K562 (cell line): ENCODE measurements at regions not wholly inside any gene's neighbourhood (a gene's known extent, or its start where the extent isn't known, plus 50 kb on each side); places are given as distances from the start of the nearest gene placed in this dataset.

Experiments used
- EWSR1 ChIP-seq: fragments of 450-650 bp; IDR thresholded peaks from 2 replicates; pipeline ENCODE4 v1.6.1; 2018; ENCODE audit warnings: borderline replicate concordance, mild to moderate bottlenecking, low read depth, moderate library complexity; ENCODE audit not compliant: partially characterized antibody
- GTF2E2 ChIP-seq: fragments of 200-800 bp; sonication (Bioruptor generic); IDR thresholded peaks from 2 replicates; pipeline ENCODE4 v1.6.1; 2016; ENCODE audit warnings: missing genetic modification characterization, missing compliant biosample characterization
- ILK ChIP-seq: fragments of 450-650 bp; IDR thresholded peaks from 2 replicates; pipeline ENCODE4 v1.6.1; 2016; ENCODE audit warnings: missing genetic modification characterization, low read depth, mild to moderate bottlenecking, missing compliant biosample characterization, moderate library complexity, borderline replicate concordance
- RBM15 ChIP-seq: fragments of 200-400 bp; formaldehyde crosslinking; IDR thresholded peaks from 2 replicates; pipeline ENCODE4 v1.6.1; 2018; ENCODE audit warnings: mild to moderate bottlenecking, low read length, moderate library complexity; ENCODE audit not compliant: insufficient read depth
- ZNF274 ChIP-seq: IDR thresholded peaks from 2 replicates; pipeline ENCODE4 v1.6.1; 2011; ENCODE audit warnings: low read depth, mild to moderate bottlenecking, low read length, moderate library complexity, borderline replicate concordance
- TF ChIP-seq, protein P1 (sequence below): fragments of 200-800 bp; sonication (Bioruptor generic); IDR thresholded peaks from 2 replicates; pipeline ENCODE4 v1.6.1; 2016; ENCODE audit warnings: missing genetic modification characterization, missing compliant biosample characterization
- TF ChIP-seq, protein P2 (sequence below): sonication (generic); formaldehyde crosslinking; IDR thresholded peaks from 2 replicates; pipeline ENCODE4 v1.8.0; 2022; ENCODE audit warnings: missing genetic modification reagents, mild to moderate bottlenecking, moderate library complexity, borderline replicate concordance
- TF ChIP-seq, protein P3 (sequence below), 2 experiments: fragments of 200-800 bp in 1 of 2; sonication (Bioruptor generic) in 1 of 2; sonication (generic) in 1 of 2; formaldehyde crosslinking in 1 of 2; IDR thresholded peaks in 1 of 2; conservative IDR thresholded peaks in 1 of 2; 2 replicates each; pipeline versions ENCODE4 v1.5.0 to v1.6.1; 2016 to 2020; ENCODE audit warnings: missing compliant biosample characterization in 1 of 2, missing genetic modification characterization in 1 of 2, missing genetic modification reagents in 1 of 2
- TF ChIP-seq, protein P4 (sequence below): fragments of 250-450 bp; sonication (Bioruptor Pico); IDR thresholded peaks from 2 replicates; pipeline ENCODE4 v1.5.0; 2021; ENCODE audit warnings: mild to moderate bottlenecking, moderate library complexity
- TF ChIP-seq, protein P5 (sequence below): fragments of 250-450 bp; sonication (Bioruptor Pico); IDR thresholded peaks from 2 replicates; pipeline ENCODE4 v1.4.0; 2020; ENCODE audit warnings: mild to moderate bottlenecking, moderate library complexity, borderline replicate concordance

DNA sequence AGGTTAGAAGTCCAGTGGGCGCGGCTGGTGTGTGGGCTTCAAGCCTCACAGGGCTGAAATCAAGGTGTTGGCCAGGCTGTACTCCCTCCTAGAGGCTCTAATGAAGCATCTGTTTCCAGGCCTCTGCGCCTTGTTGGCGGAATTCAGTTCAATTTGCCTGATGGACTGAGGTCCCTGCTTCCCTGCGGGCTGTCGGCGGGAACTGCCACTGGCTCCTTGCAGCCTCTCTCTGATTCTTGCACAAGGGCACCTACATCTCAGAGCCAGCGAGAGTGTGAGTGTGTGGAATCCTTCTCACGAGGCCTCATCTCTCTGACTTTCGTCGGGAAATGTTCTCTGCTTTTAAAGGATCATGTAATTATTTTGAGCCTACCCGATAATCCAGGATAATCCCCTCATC is 128.6 kb downstream of the DLEU7 start (continued):
- TF ChIP-seq, protein P1, sequence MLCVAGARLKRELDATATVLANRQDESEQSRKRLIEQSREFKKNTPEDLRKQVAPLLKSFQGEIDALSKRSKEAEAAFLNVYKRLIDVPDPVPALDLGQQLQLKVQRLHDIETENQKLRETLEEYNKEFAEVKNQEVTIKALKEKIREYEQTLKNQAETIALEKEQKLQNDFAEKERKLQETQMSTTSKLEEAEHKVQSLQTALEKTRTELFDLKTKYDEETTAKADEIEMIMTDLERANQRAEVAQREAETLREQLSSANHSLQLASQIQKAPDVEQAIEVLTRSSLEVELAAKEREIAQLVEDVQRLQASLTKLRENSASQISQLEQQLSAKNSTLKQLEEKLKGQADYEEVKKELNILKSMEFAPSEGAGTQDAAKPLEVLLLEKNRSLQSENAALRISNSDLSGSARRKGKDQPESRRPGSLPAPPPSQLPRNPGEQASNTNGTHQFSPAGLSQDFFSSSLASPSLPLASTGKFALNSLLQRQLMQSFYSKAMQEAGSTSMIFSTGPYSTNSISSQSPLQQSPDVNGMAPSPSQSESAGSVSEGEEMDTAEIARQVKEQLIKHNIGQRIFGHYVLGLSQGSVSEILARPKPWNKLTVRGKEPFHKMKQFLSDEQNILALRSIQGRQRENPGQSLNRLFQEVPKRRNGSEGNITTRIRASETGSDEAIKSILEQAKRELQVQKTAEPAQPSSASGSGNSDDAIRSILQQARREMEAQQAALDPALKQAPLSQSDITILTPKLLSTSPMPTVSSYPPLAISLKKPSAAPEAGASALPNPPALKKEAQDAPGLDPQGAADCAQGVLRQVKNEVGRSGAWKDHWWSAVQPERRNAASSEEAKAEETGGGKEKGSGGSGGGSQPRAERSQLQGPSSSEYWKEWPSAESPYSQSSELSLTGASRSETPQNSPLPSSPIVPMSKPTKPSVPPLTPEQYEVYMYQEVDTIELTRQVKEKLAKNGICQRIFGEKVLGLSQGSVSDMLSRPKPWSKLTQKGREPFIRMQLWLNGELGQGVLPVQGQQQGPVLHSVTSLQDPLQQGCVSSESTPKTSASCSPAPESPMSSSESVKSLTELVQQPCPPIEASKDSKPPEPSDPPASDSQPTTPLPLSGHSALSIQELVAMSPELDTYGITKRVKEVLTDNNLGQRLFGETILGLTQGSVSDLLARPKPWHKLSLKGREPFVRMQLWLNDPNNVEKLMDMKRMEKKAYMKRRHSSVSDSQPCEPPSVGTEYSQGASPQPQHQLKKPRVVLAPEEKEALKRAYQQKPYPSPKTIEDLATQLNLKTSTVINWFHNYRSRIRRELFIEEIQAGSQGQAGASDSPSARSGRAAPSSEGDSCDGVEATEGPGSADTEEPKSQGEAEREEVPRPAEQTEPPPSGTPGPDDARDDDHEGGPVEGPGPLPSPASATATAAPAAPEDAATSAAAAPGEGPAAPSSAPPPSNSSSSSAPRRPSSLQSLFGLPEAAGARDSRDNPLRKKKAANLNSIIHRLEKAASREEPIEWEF (CRISPR knock-in tag), result no peak
- TF ChIP-seq, protein P2, sequence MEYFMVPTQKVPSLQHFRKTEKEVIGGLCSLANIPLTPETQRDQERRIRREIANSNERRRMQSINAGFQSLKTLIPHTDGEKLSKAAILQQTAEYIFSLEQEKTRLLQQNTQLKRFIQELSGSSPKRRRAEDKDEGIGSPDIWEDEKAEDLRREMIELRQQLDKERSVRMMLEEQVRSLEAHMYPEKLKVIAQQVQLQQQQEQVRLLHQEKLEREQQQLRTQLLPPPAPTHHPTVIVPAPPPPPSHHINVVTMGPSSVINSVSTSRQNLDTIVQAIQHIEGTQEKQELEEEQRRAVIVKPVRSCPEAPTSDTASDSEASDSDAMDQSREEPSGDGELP (CRISPR knock-in tag), result no peak
- TF ChIP-seq EWSR1 (no peak), GTF2E2 (tag) (no peak), ZNF274 (no peak), ILK (tag) (no peak), RBM15 (no peak)
- TF ChIP-seq, protein P3, sequence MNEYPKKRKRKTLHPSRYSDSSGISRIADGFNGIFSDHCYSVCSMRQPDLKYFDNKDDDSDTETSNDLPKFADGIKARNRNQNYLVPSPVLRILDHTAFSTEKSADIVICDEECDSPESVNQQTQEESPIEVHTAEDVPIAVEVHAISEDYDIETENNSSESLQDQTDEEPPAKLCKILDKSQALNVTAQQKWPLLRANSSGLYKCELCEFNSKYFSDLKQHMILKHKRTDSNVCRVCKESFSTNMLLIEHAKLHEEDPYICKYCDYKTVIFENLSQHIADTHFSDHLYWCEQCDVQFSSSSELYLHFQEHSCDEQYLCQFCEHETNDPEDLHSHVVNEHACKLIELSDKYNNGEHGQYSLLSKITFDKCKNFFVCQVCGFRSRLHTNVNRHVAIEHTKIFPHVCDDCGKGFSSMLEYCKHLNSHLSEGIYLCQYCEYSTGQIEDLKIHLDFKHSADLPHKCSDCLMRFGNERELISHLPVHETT (CRISPR knock-in tag; conservative IDR thresholded peaks at IDR 0.05 in 1 of 2, IDR thresholded peaks at IDR 0.05 in 1 of 2), result no peak
- TF ChIP-seq, protein P4, sequence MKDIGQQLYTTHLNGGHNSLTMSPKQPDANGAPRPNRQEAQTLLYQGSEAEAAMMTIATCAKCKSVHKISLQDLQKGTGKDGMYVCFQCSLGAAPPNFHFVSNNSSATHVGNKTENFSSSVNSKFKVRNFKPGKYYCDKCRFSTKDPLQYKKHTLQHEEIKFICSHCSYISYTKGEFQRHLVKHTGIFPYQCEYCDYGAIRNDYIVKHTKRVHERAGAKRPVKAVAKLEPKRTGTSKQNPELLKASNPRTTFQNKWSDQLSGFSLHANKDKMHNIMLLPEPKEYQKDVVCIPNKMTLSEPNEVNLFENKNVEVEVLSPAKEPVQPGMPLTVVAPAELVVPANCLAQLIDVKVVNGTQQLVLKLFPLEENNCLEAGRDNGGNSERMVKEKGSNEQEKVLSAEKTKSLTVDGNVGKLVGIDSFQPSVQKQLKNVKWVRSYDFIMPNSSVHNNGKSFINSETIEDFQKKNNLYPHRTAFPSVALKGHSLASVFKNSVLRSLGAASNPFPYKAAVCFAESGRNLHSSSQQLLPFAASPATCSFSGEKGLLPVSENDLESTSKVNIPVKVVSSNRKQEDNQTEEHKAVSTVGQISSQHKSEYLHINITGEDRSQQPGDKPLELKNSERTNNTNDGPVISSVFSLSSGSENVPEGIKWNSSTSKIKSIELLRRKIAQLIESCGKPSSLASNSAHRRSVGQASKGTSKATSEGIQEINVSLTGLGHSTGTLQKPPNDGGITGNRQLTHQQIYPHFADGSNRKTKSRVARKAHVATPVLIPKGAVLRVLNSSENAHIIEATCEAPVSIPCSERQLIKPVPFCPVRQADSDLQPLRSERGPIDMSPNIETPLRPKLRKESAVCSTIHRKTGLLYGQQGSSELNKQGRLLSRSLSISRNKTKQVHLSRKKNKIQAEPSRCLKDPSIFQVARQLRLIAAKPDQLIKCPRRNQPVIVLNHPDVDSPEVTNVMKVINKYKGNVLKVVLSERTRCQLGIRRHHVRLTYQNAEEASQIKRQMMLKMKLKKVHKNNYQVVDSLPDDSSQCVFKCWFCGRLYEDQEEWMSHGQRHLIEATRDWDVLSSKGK (CRISPR knock-in tag), result no peak
- TF ChIP-seq, protein P5, sequence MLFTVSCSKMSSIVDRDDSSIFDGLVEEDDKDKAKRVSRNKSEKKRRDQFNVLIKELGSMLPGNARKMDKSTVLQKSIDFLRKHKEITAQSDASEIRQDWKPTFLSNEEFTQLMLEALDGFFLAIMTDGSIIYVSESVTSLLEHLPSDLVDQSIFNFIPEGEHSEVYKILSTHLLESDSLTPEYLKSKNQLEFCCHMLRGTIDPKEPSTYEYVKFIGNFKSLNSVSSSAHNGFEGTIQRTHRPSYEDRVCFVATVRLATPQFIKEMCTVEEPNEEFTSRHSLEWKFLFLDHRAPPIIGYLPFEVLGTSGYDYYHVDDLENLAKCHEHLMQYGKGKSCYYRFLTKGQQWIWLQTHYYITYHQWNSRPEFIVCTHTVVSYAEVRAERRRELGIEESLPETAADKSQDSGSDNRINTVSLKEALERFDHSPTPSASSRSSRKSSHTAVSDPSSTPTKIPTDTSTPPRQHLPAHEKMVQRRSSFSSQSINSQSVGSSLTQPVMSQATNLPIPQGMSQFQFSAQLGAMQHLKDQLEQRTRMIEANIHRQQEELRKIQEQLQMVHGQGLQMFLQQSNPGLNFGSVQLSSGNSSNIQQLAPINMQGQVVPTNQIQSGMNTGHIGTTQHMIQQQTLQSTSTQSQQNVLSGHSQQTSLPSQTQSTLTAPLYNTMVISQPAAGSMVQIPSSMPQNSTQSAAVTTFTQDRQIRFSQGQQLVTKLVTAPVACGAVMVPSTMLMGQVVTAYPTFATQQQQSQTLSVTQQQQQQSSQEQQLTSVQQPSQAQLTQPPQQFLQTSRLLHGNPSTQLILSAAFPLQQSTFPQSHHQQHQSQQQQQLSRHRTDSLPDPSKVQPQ (CRISPR knock-in tag), result no peak
